Glomerular endothelial cell (primary cell): ENCODE measurements at regions not wholly inside any gene's neighbourhood (a gene's known extent, or its start where the extent isn't known, plus 50 kb on each side); places are given as distances from the start of the nearest gene placed in this dataset.

ENCODE experiments used
- DNase-seq: peaks from one replicate; pipeline ENCODE4 v3.0.0-alpha.2; 2011; ENCODE audit warnings: low read depth, low spot score; ENCODE audit errors: extremely low read depth

DNA sequence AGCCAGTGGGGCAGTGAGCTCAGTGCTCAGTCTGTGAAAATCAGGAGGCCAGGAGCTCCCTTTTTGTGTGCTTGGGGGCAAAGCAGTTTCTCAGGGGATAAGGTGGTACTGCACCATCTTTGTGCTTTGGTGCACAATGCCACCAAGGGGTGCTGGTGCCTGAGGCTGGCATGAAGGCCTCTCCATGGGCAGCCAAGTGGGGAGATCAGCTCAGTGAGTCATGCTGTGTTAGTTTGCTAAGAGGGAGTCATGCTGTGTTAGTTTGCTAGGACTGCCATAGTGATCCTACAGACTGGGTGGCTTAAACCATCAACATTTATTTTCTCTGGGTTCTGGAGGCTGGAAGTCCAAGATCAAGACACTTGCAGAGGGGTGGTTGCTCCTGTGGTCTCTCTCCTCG lies 428.1 kb downstream of the PRDM2 start:
- no peak for DNase-seq

- DNase-seq: no peak
Measured at GRCh38 chr1:14129009-14129408, 429.0 kb downstream of the PRDM2 start.

DNA sequence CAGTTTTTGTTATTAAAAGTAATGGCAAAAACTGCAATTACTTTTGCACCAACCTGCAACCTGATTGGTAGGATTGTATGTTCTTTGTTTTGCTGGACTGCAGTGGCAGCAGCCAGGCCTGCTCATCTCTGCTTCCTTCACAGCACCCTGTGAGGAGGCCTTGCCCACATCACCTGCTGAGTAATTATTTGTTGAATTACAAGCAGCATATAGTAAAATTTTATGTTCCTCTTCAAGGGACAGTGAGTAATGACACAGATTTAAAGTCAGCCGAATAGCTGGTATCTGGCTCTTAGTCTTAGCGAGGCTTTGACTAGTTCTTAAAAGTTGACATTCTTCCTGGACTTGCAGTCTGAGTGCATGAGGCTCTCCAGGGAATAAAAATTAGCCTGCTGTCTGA lies 435.1 kb downstream of the PRDM2 start:
- no peak for DNase-seq

- DNase-seq: no peak
Measured at GRCh38 chr1:14136152-14136763, 436.3 kb downstream of the PRDM2 start.

- DNase-seq: no peak
Measured at GRCh38 chr1:14136881-14137280, 436.9 kb downstream of the PRDM2 start.

DNA sequence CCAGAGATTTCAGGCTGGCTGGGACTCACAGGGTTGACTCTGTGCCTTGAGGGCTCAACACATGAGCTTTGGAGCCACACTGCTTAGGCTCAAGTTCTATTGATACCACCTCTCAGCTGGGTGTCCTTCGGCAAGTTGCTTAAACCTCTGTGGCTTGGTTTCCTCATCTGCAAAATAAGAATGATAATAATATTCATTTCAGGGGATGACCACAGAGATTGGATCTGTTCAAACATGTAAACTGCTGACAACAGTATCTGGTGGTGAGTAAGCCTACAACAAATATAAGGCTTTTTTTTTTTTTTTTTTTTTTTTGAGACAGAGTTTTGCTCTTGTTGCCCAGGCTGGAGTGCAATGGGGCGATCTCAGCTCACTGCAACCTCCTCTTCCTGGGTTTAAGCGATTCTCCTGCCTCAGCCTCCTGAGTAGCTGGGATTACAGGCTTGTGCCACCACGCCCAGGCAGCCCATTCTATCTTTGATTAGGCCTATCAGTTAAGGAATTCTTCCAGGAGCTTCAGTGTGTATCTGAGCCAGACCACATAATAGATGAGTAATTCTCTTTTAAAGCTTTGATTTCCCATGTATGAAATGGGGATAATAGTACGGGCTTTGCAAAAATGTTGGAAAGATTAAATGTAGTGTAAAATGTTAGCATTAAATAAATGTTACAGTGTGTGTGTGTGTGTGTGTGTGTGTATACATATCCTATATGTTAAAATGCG lies 437.6 kb downstream of the PRDM2 start:
- DNase-seq: no peak

- no peak for DNase-seq
Measured at GRCh38 chr1:14138135-14138506, 438.1 kb downstream of the PRDM2 start.

DNA sequence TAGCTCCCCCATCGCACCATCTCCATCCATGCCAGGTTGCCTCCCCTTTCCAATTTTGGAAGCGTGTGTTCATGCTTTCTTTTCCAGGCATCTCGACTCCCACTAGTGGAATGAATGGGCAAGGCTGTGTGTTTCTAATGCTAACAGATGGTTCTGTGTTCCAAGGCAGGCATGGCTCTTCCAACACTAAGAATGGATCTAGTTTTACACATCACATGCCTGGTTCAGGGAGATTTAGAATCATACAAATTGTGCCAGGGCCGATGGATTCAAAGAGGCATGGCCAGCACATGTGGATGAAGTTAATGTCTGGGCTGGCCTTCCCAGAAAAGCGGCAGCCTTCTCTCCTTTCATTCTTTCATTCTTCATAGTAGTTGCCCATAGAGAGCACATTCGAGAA lies 438.7 kb downstream of the PRDM2 start:
- DNase-seq: no peak

DNA sequence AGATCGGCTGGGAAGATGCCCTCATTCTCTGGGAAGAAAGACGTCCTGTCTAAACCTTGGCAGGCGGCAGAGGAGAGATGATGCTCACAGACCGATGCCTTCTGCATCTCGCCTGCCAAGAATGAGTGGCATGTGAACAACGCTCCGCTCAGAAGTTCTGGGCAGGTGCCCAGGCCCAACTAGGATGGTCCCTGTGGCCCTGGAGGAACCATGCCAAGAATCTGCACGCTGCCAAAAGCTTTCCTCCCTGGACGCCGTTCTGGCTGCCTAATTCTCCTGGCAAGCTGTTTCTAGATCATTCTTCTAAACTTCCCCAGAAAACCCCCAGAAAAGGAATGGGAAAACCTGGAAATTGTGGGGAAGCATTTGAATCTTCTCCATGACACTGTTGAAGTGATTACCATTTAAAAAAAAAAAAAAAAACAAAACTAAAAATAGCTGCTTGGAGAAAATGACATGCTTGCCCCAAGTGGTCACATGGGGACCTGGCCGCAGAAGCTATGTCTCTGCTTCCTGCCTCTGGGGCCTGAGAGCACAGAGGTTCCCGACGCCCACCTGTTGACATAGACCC lies 440.9 kb downstream of the PRDM2 start:
- DNase-seq: no peak

- no peak for DNase-seq
Measured at GRCh38 chr1:14141656-14142055, 441.7 kb downstream of the PRDM2 start.

DNA sequence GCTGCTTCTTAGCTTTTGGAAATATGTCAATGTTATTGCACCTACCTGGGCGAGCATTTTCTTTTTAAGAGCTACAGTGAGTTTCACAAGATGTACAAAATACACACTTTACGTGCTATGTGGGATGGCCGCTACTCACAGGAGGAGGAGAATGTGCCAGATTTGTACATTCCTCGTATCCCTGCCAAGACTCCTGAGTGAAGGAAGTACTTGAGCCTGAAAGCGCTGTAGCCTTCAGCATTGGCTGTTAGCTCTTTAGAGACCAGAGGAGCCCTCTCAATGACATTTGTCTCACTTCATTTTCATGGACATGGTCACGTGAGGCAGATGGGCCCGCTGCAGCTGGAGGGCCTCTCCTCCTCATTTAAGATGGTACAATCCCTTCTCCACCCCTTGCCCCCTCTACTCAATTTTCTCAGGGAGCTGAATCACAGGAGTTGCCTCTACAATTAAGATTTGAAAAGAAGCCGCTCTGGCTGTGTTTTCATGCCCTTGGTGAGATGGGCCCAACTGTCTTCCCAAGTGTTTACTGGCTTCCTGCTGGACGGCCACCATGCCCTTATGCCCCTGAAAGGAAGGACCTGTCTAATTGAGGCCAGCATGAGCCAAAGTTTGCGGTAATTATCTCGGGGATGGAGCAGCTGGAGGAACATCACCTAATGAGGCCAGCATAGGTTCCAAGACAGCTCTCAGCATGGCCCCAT lies 442.6 kb downstream of the PRDM2 start:
- no peak for DNase-seq

- no peak for DNase-seq
Measured at GRCh38 chr1:14143777-14144176, 443.8 kb downstream of the PRDM2 start.

- DNase-seq: no peak
Measured at GRCh38 chr1:14148526-14148925, 448.5 kb downstream of the PRDM2 start.

- no peak for DNase-seq
Measured at GRCh38 chr1:14149431-14149830, 449.1 kb upstream of the KAZN start.

GRCh38 chr1:14156543-14156942 lies 441.9 kb upstream of the KAZN start:
- DNase-seq: no peak

GRCh38 chr1:14160781-14161180 lies 437.7 kb upstream of the KAZN start:
- no peak for DNase-seq

GRCh38 chr1:14163246-14163645 lies 435.2 kb upstream of the KAZN start:
- no peak for DNase-seq

GRCh38 chr1:14165371-14165801 lies 433.1 kb upstream of the KAZN start:
- DNase-seq: no peak

- no peak for DNase-seq
Measured at GRCh38 chr1:14167884-14168283, 430.6 kb upstream of the KAZN start.

- no peak for DNase-seq
Measured at GRCh38 chr1:14168326-14169063, 430.0 kb upstream of the KAZN start.

- no peak for DNase-seq
Measured at GRCh38 chr1:14173598-14173997, 424.9 kb upstream of the KAZN start.
